HFF-Myc (cell line): ENCODE measurements at regions not wholly inside any gene's neighbourhood (a gene's known extent, or its start where the extent isn't known, plus 50 kb on each side); places are given as distances from the start of the nearest gene placed in this dataset.

Experiments used
- DNase-seq: peaks from one replicate; pipeline ENCODE4 v3.0.0-alpha.2; 2011; ENCODE audit warnings: low read depth; ENCODE audit errors: extremely low read depth
- H3K4me3 ChIP-seq: replicated peaks from 2 replicates; pipeline ENCODE4 v1.5.1; 2011; ENCODE audit warnings: low read depth, mild to moderate bottlenecking, control low read depth, low read length
- CTCF ChIP-seq: IDR thresholded peaks from 2 replicates; pipeline ENCODE4 v1.5.1; 2012; ENCODE audit warnings: mild to moderate bottlenecking, low read depth, low read length, control low read depth; ENCODE audit errors: missing control alignments

- H3K4me3 ChIP-seq = no peak overlapping the region
- TF ChIP-seq CTCF = no peak
- DNase-seq = no peak
These were observed 228.3 kb downstream of the MFSD1 start for GRCh38 chr3:159030138-159030670.

- no peak for DNase-seq
- no peak overlapping the region for H3K4me3 ChIP-seq
- TF ChIP-seq CTCF = no peak
These were observed 229.2 kb downstream of the MFSD1 start for GRCh38 chr3:159030886-159031679.

GRCh38 chr3:159032311-159032710 lies 230.5 kb downstream of the MFSD1 start:
- no peak for DNase-seq
- TF ChIP-seq CTCF = no peak
- H3K4me3 ChIP-seq = no peak overlapping the region

- no peak overlapping the region for H3K4me3 ChIP-seq
- no peak for TF ChIP-seq CTCF
- no peak for DNase-seq
These were observed 236.6 kb downstream of the MFSD1 start for GRCh38 chr3:159038405-159038804.

GRCh38 chr3:159039286-159039685 lies 237.4 kb downstream of the MFSD1 start:
- H3K4me3 ChIP-seq = no peak overlapping the region
- no peak for TF ChIP-seq CTCF
- DNase-seq = no peak

- H3K4me3 ChIP-seq = no peak overlapping the region
- no peak for TF ChIP-seq CTCF
- DNase-seq = no peak
These were observed 243.5 kb downstream of the MFSD1 start for GRCh38 chr3:159045279-159045885.
